ENCODE measurements at regions not wholly inside any gene's neighbourhood (a gene's known extent, or its start where the extent isn't known, plus 50 kb on each side); places are given as distances from the start of the nearest gene placed in this dataset.

DNA sequence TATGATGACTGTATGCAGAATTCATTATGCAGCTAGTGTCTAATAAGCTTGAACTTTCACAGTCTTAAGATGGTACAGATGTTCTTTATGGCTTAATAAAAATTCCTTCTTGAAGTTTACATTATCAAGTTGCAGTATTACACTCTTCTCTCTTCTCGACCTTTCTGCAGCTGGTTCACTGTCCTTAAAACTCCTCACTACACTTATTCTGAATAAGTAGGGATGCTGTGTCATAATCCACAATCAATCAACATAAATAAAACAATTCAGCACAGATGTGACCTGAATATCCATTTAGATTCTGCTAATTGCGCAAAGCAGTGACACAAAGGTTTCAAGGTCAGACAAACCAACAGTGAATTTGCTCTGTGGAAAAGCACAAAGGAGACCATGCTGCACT, 356.8 kb downstream of the SUCLG1 start:
- in situ Hi-C loops (cut with HindIII; ENCODE audit: low sequenced_read_pairs) = no loop called here
- no peak for DNase-seq (ENCODE audit: low read depth, low spot score)
- TF ChIP-seq, protein P1, sequence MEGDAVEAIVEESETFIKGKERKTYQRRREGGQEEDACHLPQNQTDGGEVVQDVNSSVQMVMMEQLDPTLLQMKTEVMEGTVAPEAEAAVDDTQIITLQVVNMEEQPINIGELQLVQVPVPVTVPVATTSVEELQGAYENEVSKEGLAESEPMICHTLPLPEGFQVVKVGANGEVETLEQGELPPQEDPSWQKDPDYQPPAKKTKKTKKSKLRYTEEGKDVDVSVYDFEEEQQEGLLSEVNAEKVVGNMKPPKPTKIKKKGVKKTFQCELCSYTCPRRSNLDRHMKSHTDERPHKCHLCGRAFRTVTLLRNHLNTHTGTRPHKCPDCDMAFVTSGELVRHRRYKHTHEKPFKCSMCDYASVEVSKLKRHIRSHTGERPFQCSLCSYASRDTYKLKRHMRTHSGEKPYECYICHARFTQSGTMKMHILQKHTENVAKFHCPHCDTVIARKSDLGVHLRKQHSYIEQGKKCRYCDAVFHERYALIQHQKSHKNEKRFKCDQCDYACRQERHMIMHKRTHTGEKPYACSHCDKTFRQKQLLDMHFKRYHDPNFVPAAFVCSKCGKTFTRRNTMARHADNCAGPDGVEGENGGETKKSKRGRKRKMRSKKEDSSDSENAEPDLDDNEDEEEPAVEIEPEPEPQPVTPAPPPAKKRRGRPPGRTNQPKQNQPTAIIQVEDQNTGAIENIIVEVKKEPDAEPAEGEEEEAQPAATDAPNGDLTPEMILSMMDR (IDR thresholded peaks at IDR 0.05; ENCODE audit: low read depth, low read length) = no peak
- no peak overlapping the region for H3K4me3 ChIP-seq (ENCODE audit: low read depth, low read length)

DNA sequence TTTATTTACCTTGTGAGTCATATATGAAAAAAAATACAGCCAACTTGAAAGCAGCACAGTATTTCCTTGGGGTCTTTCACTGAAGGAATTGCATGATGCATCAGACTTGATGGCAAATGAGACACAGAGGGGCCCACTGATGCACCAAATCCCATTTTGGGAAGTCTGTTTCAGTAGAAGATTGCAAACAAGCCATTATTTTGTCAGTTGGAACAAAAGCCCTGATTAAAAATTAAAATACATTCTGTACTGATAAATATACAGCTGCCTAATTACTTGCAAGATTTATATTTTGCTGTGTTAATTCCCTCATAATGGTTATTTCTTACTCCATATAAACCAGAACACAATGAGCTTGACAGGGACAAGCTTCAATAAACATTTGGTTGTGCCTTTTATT, 370.4 kb downstream of the SUCLG1 start:
- in situ Hi-C loops (cut with HindIII; ENCODE audit: low sequenced_read_pairs) = no loop called here
- TF ChIP-seq, protein P1 (IDR thresholded peaks at IDR 0.05; ENCODE audit: low read depth, low read length) = no peak
- H3K4me3 ChIP-seq (ENCODE audit: low read depth, low read length) = no peak overlapping the region
- DNase-seq (ENCODE audit: low read depth, low spot score) = no peak

DNA sequence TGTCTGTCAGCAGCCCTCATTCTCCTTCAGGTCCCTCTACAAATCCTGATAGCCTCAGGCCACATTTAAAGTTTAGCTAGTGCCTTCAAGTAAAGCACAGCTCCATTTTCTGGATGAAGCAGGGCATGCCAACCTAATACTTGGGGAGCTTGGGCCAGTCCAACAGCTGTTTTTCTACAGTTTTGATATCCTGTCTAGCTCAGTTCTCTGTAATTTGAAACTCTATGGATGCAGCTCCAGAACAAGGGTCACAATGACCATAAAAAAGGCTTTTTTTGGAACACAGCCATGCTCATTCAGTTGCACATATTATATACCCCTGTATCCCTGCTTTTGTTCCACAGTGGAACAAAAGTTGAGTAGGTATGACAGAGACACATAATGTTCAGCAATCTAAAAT, 373.5 kb downstream of the SUCLG1 start:
- TF ChIP-seq, protein P1 (IDR thresholded peaks at IDR 0.05; ENCODE audit: low read depth, low read length) = no peak
- DNase-seq (ENCODE audit: low read depth, low spot score) = no peak
- H3K4me3 ChIP-seq (ENCODE audit: low read depth, low read length) = no peak overlapping the region
- in situ Hi-C loops (cut with HindIII; ENCODE audit: low sequenced_read_pairs) = no loop called here

DNA sequence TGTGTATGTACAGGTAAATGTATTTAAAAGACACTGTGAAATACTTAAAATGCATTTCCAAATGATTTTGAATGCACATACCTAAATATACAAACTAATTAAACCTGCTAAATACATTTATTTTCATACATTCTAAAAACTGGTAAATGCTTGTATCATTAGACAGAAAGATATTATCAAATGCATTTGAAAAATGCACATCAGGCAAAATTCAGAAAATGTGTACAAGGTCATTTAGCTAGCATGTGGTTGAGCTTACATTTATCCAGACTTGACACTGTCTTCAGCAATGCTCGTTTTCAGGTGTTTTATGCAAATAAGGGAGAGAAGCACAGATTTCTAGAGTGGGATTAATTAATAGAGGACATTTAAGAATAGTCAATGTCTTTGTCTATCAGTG, 374.2 kb downstream of the SUCLG1 start:
- TF ChIP-seq, protein P1 (IDR thresholded peaks at IDR 0.05; ENCODE audit: low read depth, low read length) = no peak
- DNase-seq (ENCODE audit: low read depth, low spot score) = no peak
- H3K4me3 ChIP-seq (ENCODE audit: low read depth, low read length) = no peak overlapping the region
- in situ Hi-C loops (cut with HindIII; ENCODE audit: low sequenced_read_pairs) = no loop called here

DNA sequence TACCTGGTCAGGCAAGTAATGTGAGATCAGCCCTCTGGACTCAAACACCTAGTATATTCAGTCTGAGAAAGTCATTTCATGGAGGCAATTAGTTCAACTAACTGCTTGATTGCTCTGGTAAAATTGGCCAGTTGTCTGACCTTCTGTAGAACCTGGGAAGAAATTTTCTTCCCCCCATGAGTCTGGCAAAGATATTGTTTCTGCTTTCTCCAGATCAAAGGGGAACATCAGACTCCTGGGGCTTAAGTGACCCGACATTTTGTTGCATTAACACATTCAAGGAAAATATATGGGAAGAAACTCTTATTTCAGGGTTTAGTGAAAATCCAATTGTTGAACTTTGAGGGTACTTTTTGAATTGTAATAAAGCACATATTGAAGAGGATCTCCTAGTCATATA, 375.1 kb downstream of the SUCLG1 start:
- no peak for DNase-seq (ENCODE audit: low read depth, low spot score)
- TF ChIP-seq, protein P1 (IDR thresholded peaks at IDR 0.05; ENCODE audit: low read depth, low read length) = no peak
- no peak overlapping the region for H3K4me3 ChIP-seq (ENCODE audit: low read depth, low read length)
- in situ Hi-C loops (cut with HindIII; ENCODE audit: low sequenced_read_pairs) = no loop called here

DNA sequence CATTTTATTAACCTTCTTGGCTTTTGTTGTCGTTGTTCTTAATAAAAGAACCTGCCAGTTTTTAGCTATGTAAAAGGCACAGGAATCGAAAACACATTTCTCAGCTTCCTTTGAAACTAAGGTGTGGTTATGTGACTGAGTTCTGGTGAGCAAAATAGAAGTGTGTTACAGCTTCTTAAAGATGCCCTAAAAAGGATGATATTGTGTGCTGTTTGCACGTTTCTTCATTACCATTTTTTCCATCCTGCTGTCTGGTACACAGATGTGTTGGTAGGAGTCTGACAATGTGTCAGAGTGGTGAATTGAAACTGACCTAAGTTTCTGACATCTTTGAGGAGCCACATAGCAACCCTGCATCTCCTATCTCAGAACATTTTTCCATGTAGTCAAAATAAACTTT, 380.6 kb downstream of the SUCLG1 start:
- in situ Hi-C loops (cut with HindIII; ENCODE audit: low sequenced_read_pairs) = no loop called here
- DNase-seq (ENCODE audit: low read depth, low spot score) = no peak
- TF ChIP-seq, protein P1 (IDR thresholded peaks at IDR 0.05; ENCODE audit: low read depth, low read length) = no peak
- no peak overlapping the region for H3K4me3 ChIP-seq (ENCODE audit: low read depth, low read length)

DNA sequence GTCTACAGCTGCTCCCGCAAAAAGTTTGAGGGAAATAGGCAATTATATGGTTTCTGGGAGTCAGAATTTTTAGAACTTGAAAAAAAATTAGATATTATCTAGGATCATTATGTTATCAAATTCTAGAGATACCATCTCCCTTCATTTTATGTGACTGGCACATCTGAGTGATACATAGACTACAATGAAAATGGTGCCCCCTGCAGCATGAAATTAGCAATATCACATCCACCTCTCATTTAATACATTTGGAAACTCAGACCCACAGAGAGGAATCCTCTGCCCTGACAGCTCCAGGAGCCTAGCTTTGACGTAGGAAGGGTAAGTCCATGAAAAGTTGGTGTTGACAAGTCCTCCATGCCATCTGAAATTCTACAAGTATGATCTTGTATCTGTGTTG, 381.6 kb downstream of the SUCLG1 start:
- TF ChIP-seq, protein P1 (IDR thresholded peaks at IDR 0.05; ENCODE audit: low read depth, low read length) = peak; percentile 14
- no peak for DNase-seq (ENCODE audit: low read depth, low spot score)
- in situ Hi-C loops (cut with HindIII; ENCODE audit: low sequenced_read_pairs) = no loop called here
- no peak overlapping the region for H3K4me3 ChIP-seq (ENCODE audit: low read depth, low read length)

Measured in astrocyte of the spinal cord (primary cell).